ENCODE measurements at regions not wholly inside any gene's neighbourhood (a gene's known extent, or its start where the extent isn't known, plus 50 kb on each side); places are given as distances from the start of the nearest gene placed in this dataset.

- Mint-ChIP-seq H3K36me3 (no peaks in the 10 kb centered on the region), H3K27me3 (peaks cover 9% of the 10 kb centered on the region), H3K4me3 (no peak overlapping the region), H3K27ac (no peak overlapping the region), H3K4me1 (ENCODE audit: low read depth) (peaks cover 10% of the 10 kb centered on the region), H3K9me3 (peaks cover 8% of the 10 kb centered on the region)
- no peak for DNase-seq
- CTCF ChIA-PET: no interaction called here
- intact Hi-C loops (cut with micrococcal nuclease): no loop called here
- POLR2A ChIA-PET: no interaction called here
Measured at GRCh38 chr2:158890296-158890905, 78.0 kb upstream of the TANC1 start.

GRCh38 chr2:158893026-158893425 lies 75.4 kb upstream of the TANC1 start:
- ChIA-PET CTCF (no interaction called here), POLR2A (no interaction called here)
- H3K36me3 Mint-ChIP-seq: no peaks in the 10 kb centered on the region

DNA sequence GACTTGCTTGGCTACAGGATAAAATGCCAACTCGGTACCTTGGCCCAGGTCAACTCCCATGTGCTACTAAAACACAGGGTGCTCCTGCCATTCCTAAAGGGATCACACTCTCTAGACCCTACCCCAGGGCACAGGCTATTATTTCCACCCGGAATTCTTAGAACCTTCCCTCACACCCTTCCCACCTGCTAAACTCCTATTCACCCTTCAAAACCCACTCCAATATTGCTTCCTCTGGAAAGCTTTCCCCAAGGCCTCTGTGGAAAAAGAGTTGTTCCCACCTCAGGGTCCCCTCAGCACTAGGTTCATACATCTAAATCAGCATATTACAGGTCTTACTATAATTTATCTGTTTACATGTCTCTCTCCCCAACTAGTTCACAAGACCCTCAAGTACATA lies 75.0 kb upstream of the TANC1 start:
- CTCF ChIA-PET: no interaction called here
- no peak overlapping the region for H3K27ac Mint-ChIP-seq

More at GRCh38 chr2:158893026-158893425, 75.4 kb upstream of the TANC1 start:
- peaks cover 8% of the 10 kb centered on the region for H3K9me3 Mint-ChIP-seq
- peaks cover 6% of the 10 kb centered on the region for H3K27me3 Mint-ChIP-seq
- DNase-seq: no peak
- no peak overlapping the region for H3K4me3 Mint-ChIP-seq
- intact Hi-C loops (cut with micrococcal nuclease): no loop called here
- peaks cover 10% of the 10 kb centered on the region for H3K4me1 Mint-ChIP-seq (ENCODE audit: low read depth)
- no peak overlapping the region for H3K27ac Mint-ChIP-seq

DNA sequence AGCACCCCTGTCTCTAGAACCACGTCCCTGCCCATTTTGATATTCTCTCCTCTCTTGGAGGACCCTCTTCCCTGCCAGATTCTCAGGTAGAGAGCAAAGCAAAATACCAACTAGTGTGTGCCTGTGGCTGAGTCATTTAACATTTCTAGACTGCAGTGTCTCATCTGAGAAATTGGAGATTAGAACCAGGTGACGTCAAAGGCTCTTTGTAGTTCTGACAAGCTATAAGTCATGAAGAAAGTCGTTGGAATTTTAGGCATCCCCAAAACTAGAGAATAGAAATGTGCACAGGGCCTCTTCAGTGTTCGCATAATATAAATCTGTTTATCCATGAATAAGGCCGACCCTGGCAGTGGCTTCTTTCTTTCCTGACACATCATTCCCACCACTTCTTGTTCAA lies 74.4 kb upstream of the TANC1 start:
- CTCF ChIA-PET: no interaction called here
- Mint-ChIP-seq H3K4me1 (ENCODE audit: low read depth) (peaks cover 8% of the 10 kb centered on the region), H3K36me3 (no peaks in the 10 kb centered on the region), H3K4me3 (no peak overlapping the region), H3K27ac (no peak overlapping the region), H3K27me3 (peaks cover 6% of the 10 kb centered on the region), H3K9me3 (peaks cover 8% of the 10 kb centered on the region)
- intact Hi-C loops (cut with micrococcal nuclease): no loop called here
- no peak for DNase-seq
- POLR2A ChIA-PET: no interaction called here

More for the DNA sequence above, 75.0 kb upstream of the TANC1 start:
- Mint-ChIP-seq H3K27me3 (peaks cover 6% of the 10 kb centered on the region), H3K4me3 (no peak overlapping the region), H3K4me1 (ENCODE audit: low read depth) (peaks cover 10% of the 10 kb centered on the region), H3K36me3 (no peaks in the 10 kb centered on the region), H3K9me3 (peaks cover 8% of the 10 kb centered on the region)
- intact Hi-C loops (cut with micrococcal nuclease): no loop called here
- POLR2A ChIA-PET: no interaction called here
- no peak for DNase-seq

DNA sequence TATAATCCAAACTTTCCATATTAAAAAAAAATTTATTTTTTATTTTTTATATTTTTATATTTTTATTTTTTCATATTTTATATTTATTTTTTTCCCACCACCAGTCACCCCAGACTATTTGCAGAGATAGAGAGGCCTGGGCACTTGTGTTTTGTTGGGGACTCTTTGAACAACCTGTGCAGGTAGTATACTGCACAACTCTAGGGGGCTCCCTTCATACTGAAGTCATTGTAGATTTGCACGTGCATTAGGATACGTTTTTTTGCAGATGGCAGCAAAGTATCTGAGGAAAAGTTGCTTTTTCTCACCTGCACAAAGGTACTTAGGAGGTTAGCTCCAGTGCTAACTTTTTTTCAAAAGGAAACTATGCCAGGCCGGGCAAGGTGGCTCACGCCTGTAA lies 73.9 kb upstream of the TANC1 start:
- peaks cover 6% of the 10 kb centered on the region for H3K27me3 Mint-ChIP-seq
- H3K4me3 Mint-ChIP-seq: no peak overlapping the region
- no peak for DNase-seq
- intact Hi-C loops (cut with micrococcal nuclease): no loop called here
- peaks cover 3% of the 10 kb centered on the region for H3K9me3 Mint-ChIP-seq
- H3K27ac Mint-ChIP-seq: no peak overlapping the region
- POLR2A ChIA-PET: no interaction called here
- CTCF ChIA-PET: no interaction called here
- peaks cover 3% of the 10 kb centered on the region for H3K4me1 Mint-ChIP-seq (ENCODE audit: low read depth)
- no peaks in the 10 kb centered on the region for H3K36me3 Mint-ChIP-seq

- no peaks in the 10 kb centered on the region for H3K27me3 Mint-ChIP-seq
- H3K4me3 Mint-ChIP-seq: no peak overlapping the region
- POLR2A ChIA-PET: no interaction called here
- CTCF ChIA-PET: interaction anchor here (0.6 to 5.8 kb wide), 4 partner anchors 18 to 1122 kb away, joined by 3 to 112 read pairs (median 4); no protein-coding TSS in a partner anchor
- no peaks in the 10 kb centered on the region for H3K9me3 Mint-ChIP-seq
- H3K27ac Mint-ChIP-seq: no peak overlapping the region
- no peak for DNase-seq
- intact Hi-C loops (cut with micrococcal nuclease): loop anchor here (5.0 kb wide), 2 partner anchors 907 to 1067 kb away; no protein-coding TSS in a partner anchor
- H3K36me3 Mint-ChIP-seq: no peaks in the 10 kb centered on the region
- no peaks in the 10 kb centered on the region for H3K4me1 Mint-ChIP-seq (ENCODE audit: low read depth)
Measured at GRCh38 chr2:158900345-158900744, 68.1 kb upstream of the TANC1 start.

DNA sequence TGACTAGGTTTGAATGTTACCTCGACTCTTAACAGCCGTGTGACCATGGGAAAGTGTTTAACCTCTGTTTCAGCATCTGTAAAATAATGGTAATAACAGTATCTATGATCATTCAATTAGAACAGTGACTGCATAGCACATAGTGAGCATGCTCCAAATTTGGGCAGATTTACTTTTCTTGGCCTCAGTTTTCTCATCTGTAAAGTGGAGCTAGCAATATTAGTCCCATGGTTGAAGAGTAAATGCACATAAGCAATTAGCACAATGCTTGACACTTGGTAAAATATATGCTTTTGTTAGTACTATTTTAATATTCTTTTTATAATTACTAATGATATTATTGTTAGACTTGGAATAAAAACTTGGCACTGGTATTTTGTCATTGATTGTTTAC lies 66.4 kb upstream of the TANC1 start:
- POLR2A ChIA-PET: no interaction called here
- H3K27me3 Mint-ChIP-seq: no peaks in the 10 kb centered on the region
- H3K4me3 Mint-ChIP-seq: no peak overlapping the region
- H3K9me3 Mint-ChIP-seq: no peaks in the 10 kb centered on the region
- no peaks in the 10 kb centered on the region for H3K36me3 Mint-ChIP-seq
- DNase-seq: no peak
- CTCF ChIA-PET: interaction anchor here (0.6 to 5.8 kb wide), 4 partner anchors 182 to 907 kb away, joined by 3 to 112 read pairs (median 4); no protein-coding TSS in a partner anchor
- no peaks in the 10 kb centered on the region for H3K4me1 Mint-ChIP-seq (ENCODE audit: low read depth)
- H3K27ac Mint-ChIP-seq: no peak overlapping the region
- intact Hi-C loops (cut with micrococcal nuclease): loop anchor here (5.0 kb wide), 2 partner anchors 905 to 1065 kb away; no protein-coding TSS in a partner anchor

- intact Hi-C loops (cut with micrococcal nuclease): loop anchor here (5.0 kb wide), 2 partner anchors 903 to 1063 kb away; no protein-coding TSS in a partner anchor
- CTCF ChIA-PET: interaction anchor here (5.8 kb wide), 1 partner anchor 215 kb away, joined by 112 read pairs; no protein-coding TSS in a partner anchor
Measured at GRCh38 chr2:158903711-158904405, 64.6 kb upstream of the TANC1 start.

DNA sequence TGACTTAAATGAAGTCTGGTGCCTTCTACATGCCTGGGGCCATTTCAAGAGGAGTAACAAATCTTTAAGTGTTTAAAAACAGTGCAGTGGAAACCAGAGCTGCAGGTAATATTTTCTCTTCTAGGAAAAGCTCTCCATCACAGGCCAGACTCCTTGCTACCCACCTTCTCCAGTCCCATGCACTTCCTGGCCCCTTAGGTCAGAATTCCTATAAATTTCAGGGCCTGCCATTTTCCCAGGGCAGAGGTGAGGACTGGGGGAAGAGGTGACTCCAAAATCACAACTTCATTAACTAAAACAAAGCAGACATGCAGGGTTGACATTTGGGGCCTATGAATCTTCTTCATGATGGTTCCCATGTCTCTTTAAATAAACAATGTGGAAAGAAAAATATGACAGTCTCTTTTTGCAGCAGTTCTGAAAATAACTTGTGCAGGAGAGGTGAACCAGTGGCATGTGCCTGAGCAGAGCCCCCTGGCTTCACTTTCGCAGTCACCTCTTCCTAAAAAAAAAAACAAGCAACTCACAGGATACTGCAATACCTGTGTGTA lies 63.7 kb upstream of the TANC1 start:
- Mint-ChIP-seq H3K9me3 (no peaks in the 10 kb centered on the region), H3K27ac (no peak overlapping the region), H3K27me3 (no peaks in the 10 kb centered on the region), H3K4me3 (no peak overlapping the region), H3K4me1 (ENCODE audit: low read depth) (no peaks in the 10 kb centered on the region), H3K36me3 (no peaks in the 10 kb centered on the region)
- intact Hi-C loops (cut with micrococcal nuclease): loop anchor here (5.0 kb wide), 2 partner anchors 903 to 1063 kb away; no protein-coding TSS in a partner anchor
- DNase-seq: no peak
- POLR2A ChIA-PET: no interaction called here
- CTCF ChIA-PET: interaction anchor here (5.8 kb wide), 1 partner anchor 214 kb away, joined by 112 read pairs; no protein-coding TSS in a partner anchor

More at GRCh38 chr2:158903711-158904405, 64.6 kb upstream of the TANC1 start:
- Mint-ChIP-seq H3K9me3 (no peaks in the 10 kb centered on the region), H3K27me3 (no peaks in the 10 kb centered on the region), H3K4me1 (ENCODE audit: low read depth) (no peaks in the 10 kb centered on the region), H3K36me3 (no peaks in the 10 kb centered on the region), H3K27ac (no peak overlapping the region), H3K4me3 (no peak overlapping the region)
- no peak for DNase-seq
- POLR2A ChIA-PET: no interaction called here

DNA sequence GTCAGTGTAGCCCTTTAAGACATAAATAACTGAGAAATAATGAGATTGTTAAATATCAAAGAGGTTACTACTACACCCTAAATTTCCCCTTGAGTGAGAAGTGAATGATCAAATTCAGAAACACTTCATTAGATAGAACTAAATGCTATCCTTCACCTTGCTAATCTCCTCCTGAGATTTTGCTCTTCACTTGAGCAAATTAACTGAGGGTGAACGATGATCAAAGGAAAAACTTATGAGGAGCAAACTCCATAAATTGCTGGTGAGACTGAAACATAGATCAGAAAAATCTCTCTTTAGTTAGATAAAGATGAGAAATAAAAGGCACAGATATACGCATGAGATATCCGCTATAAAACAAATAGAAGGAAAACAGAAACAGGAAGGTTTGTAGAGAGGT lies 63.1 kb upstream of the TANC1 start:
- POLR2A ChIA-PET: no interaction called here
- Mint-ChIP-seq H3K27me3 (no peaks in the 10 kb centered on the region), H3K27ac (no peak overlapping the region), H3K9me3 (no peaks in the 10 kb centered on the region), H3K4me1 (ENCODE audit: low read depth) (no peaks in the 10 kb centered on the region), H3K4me3 (no peak overlapping the region), H3K36me3 (no peaks in the 10 kb centered on the region)
- intact Hi-C loops (cut with micrococcal nuclease): no loop called here
- no peak for DNase-seq
- CTCF ChIA-PET: no interaction called here

DNA sequence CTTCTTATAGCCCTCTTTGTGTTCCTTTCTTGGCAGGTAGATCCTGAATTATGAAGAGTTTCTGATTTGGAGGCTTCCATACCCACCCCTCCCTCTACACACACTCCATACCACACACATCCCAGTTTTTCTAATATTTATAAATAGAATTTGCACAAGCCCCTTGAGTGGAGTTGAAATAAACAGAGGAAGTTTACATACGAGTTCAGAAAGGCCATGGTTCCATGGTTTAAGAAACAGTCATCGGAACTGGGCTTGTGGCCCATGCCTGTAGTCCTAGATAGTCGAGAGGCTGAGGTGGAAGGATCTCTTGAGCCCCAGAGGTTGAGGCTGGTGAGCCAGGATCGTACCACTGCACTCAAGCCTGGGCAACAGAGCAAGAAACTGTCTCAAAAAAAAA lies 62.7 kb upstream of the TANC1 start:
- no peak overlapping the region for H3K27ac Mint-ChIP-seq
- no peaks in the 10 kb centered on the region for H3K9me3 Mint-ChIP-seq
- DNase-seq: no peak
- ChIA-PET CTCF (no interaction called here), POLR2A (no interaction called here)
- intact Hi-C loops (cut with micrococcal nuclease): no loop called here
- H3K36me3 Mint-ChIP-seq: no peaks in the 10 kb centered on the region
- H3K4me1 Mint-ChIP-seq (ENCODE audit: low read depth): no peaks in the 10 kb centered on the region
- H3K4me3 Mint-ChIP-seq: no peak overlapping the region
- H3K27me3 Mint-ChIP-seq: no peaks in the 10 kb centered on the region

DNA sequence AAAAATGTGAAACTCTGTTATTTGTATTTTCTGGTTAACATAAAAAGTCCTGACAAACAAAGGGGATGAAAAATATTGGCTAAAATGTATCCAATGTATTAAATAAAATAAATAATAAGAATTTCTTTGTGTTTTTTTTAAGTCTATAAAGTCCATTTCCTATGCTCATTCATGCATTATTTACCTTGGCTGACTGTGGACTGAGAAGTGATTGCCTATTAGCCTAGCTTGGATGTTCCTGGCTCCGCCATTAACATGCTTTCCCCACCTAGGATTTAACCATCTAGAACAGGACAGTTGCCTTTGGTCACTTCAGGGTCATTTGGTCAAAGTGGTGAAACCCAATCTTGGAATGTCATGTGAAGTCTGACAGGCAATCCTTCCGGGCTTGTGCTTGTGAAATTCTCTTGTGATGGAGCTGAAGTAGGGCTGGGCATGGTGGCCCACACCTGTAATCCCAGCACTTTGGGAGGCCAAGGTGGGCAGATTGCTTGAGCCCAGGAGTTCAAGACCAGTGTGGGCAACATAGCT lies 60.4 kb upstream of the TANC1 start:
- intact Hi-C loops (cut with micrococcal nuclease): no loop called here

More for the DNA sequence above, 60.4 kb upstream of the TANC1 start:
- H3K27me3 Mint-ChIP-seq: no peaks in the 10 kb centered on the region
- H3K36me3 Mint-ChIP-seq: no peaks in the 10 kb centered on the region
- POLR2A ChIA-PET: no interaction called here
- H3K4me3 Mint-ChIP-seq: no peak overlapping the region
- DNase-seq: no peak
- H3K27ac Mint-ChIP-seq: no peak overlapping the region
- no peaks in the 10 kb centered on the region for H3K4me1 Mint-ChIP-seq (ENCODE audit: low read depth)
- CTCF ChIA-PET: interaction anchor here (1.8 kb wide), 1 partner anchor 211 kb away, joined by 5 read pairs; no protein-coding TSS in a partner anchor
- no peaks in the 10 kb centered on the region for H3K9me3 Mint-ChIP-seq
